HG02884 (cell line): ENCODE measurements at regions not wholly inside any gene's neighbourhood (a gene's known extent, or its start where the extent isn't known, plus 50 kb on each side); places are given as distances from the start of the nearest gene placed in this dataset.

Experiments used
- ATAC-seq: cut with Tn5 transposase; IDR thresholded peaks from one replicate; pipeline ENCODE4 v1.9.1; 2021; ENCODE audit warnings: mild to moderate bottlenecking, moderate library complexity; ENCODE audit not compliant: unreplicated experiment

- ATAC-seq, result no peak
Measured at GRCh38 chr3:27935492-27935891, 213.4 kb upstream of the EOMES start.

GRCh38 chr3:27939521-27939920 lies 217.4 kb upstream of the EOMES start:
- no peak for ATAC-seq

GRCh38 chr3:27939940-27940339 lies 217.8 kb upstream of the EOMES start:
- ATAC-seq, result no peak

- ATAC-seq, result peak; percentile 56
Measured at GRCh38 chr3:27943106-27943505, 221.0 kb upstream of the EOMES start.

GRCh38 chr3:27945229-27945628 lies 223.1 kb upstream of the EOMES start:
- no peak for ATAC-seq

- ATAC-seq, result no peak
Measured at GRCh38 chr3:27960133-27960532, 238.0 kb upstream of the EOMES start.

- no peak for ATAC-seq
Measured at GRCh38 chr3:27963519-27963918, 241.4 kb upstream of the EOMES start.

GRCh38 chr3:27971600-27971999 lies 249.5 kb upstream of the EOMES start:
- no peak for ATAC-seq

- peak; percentile 75 for ATAC-seq
Measured at GRCh38 chr3:27976933-27977332, 254.8 kb upstream of the EOMES start.

- no peak for ATAC-seq
Measured at GRCh38 chr3:27978440-27978839, 256.3 kb upstream of the EOMES start.

GRCh38 chr3:27985369-27986035 lies 255.9 kb upstream of the CMC1 start:
- ATAC-seq, result no peak

- ATAC-seq, result no peak
Measured at GRCh38 chr3:27986234-27986879, 255.1 kb upstream of the CMC1 start.

- no peak for ATAC-seq
Measured at GRCh38 chr3:27990324-27990723, 251.1 kb upstream of the CMC1 start.

- no peak for ATAC-seq
Measured at GRCh38 chr3:27990837-27991236, 250.6 kb upstream of the CMC1 start.

GRCh38 chr3:27993051-27993450 lies 248.4 kb upstream of the CMC1 start:
- no peak for ATAC-seq

- no peak for ATAC-seq
Measured at GRCh38 chr3:28000608-28001007, 240.8 kb upstream of the CMC1 start.

GRCh38 chr3:28008235-28008634 lies 233.2 kb upstream of the CMC1 start:
- ATAC-seq, result no peak

- ATAC-seq, result no peak
Measured at GRCh38 chr3:28012830-28013229, 228.6 kb upstream of the CMC1 start.

GRCh38 chr3:28013864-28014473 lies 227.4 kb upstream of the CMC1 start:
- no peak for ATAC-seq

- no peak for ATAC-seq
Measured at GRCh38 chr3:28018925-28019718, 222.3 kb upstream of the CMC1 start.

- ATAC-seq, result no peak
Measured at GRCh38 chr3:28019740-28020139, 221.7 kb upstream of the CMC1 start.

- ATAC-seq, result no peak
Measured at GRCh38 chr3:28022916-28023315, 218.5 kb upstream of the CMC1 start.
